ENCODE measurements at regions not wholly inside any gene's neighbourhood (a gene's known extent, or its start where the extent isn't known, plus 50 kb on each side); places are given as distances from the start of the nearest gene placed in this dataset.

DNA sequence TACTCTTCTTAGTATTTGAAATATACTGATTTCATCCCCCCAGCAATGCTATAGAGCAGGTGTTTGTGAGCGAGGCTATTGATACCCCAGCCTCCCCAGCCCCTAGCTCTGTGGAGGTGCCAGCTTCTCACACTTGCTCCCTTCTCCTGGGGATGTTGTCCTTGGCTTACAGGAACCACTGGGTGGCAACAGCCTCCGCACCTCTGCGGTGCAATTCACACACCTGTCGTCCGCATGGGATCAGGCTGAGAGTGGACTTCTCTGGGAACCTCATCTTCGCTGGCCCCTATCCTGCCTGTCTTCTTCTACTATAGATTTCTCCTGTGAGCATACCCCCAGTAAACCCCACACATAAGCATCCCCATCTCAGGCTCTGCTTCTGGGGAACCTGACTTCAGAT, 103.9 kb upstream of the SLC6A11 start:
- TF ChIP-seq, protein P1, sequence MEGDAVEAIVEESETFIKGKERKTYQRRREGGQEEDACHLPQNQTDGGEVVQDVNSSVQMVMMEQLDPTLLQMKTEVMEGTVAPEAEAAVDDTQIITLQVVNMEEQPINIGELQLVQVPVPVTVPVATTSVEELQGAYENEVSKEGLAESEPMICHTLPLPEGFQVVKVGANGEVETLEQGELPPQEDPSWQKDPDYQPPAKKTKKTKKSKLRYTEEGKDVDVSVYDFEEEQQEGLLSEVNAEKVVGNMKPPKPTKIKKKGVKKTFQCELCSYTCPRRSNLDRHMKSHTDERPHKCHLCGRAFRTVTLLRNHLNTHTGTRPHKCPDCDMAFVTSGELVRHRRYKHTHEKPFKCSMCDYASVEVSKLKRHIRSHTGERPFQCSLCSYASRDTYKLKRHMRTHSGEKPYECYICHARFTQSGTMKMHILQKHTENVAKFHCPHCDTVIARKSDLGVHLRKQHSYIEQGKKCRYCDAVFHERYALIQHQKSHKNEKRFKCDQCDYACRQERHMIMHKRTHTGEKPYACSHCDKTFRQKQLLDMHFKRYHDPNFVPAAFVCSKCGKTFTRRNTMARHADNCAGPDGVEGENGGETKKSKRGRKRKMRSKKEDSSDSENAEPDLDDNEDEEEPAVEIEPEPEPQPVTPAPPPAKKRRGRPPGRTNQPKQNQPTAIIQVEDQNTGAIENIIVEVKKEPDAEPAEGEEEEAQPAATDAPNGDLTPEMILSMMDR (IDR thresholded peaks at IDR 0.05): no peak
- TF ChIP-seq POLR2A (IDR thresholded peaks at IDR 0.05): no peak

Measured in testis (tissue), 2 donors.